H9 (cell line): ENCODE measurements at regions not wholly inside any gene's neighbourhood (a gene's known extent, or its start where the extent isn't known, plus 50 kb on each side); places are given as distances from the start of the nearest gene placed in this dataset.

Experiments
- DNase-seq: peaks from one replicate; pipeline ENCODE4 v3.0.0-alpha.2; 2017
- H2AFZ ChIP-seq: one replicate; pipeline ENCODE4 v1.6.1; 2013; ENCODE audit warnings: mild to moderate bottlenecking, low read length, control low read depth, moderate library complexity
- H2AK5ac ChIP-seq: 2 replicates; pipeline ENCODE4 v1.6.1; 2013; ENCODE audit warnings: low read length, control low read depth, mixed read lengths; ENCODE audit not compliant: insufficient read length
- H2BK120ac ChIP-seq: one replicate; pipeline ENCODE4 v1.6.1; 2013; ENCODE audit warnings: low read depth, mild to moderate bottlenecking, low read length, control low read depth, inconsistent platforms; ENCODE audit not compliant: poor library complexity, severe bottlenecking
- H2BK12ac ChIP-seq: 2 replicates; pipeline ENCODE4 v1.6.1; 2013; ENCODE audit warnings: low read length, control low read depth, mixed read lengths, low read depth; ENCODE audit not compliant: insufficient read length
- H2BK15ac ChIP-seq: 2 replicates; pipeline ENCODE4 v1.6.1; 2013; ENCODE audit warnings: low read depth, low read length, control low read depth
- H2BK20ac ChIP-seq: one replicate; pipeline ENCODE4 v1.6.1; 2013; ENCODE audit warnings: low read depth, mild to moderate bottlenecking, low read length, control low read depth, inconsistent platforms; ENCODE audit not compliant: poor library complexity, severe bottlenecking
- H2BK5ac ChIP-seq: 2 replicates; pipeline ENCODE4 v1.6.1; 2013; ENCODE audit warnings: low read length, control low read depth, mixed read lengths; ENCODE audit not compliant: insufficient read length
- H3K14ac ChIP-seq: 2 replicates; pipeline ENCODE4 v1.6.1; 2013; ENCODE audit warnings: low read length, control low read depth; ENCODE audit not compliant: insufficient read depth
- H3K18ac ChIP-seq: 2 replicates; pipeline ENCODE4 v1.6.1; 2013; ENCODE audit warnings: low read depth, mild to moderate bottlenecking, mixed read lengths, low read length, control low read depth; ENCODE audit not compliant: insufficient read length
- H3K23ac ChIP-seq: 2 replicates; pipeline ENCODE4 v1.6.1; 2013; ENCODE audit warnings: low read length, control low read depth, mixed read lengths, low read depth; ENCODE audit not compliant: insufficient read length
- H3K23me2 ChIP-seq: 2 replicates; pipeline ENCODE4 v1.6.1; 2013; ENCODE audit warnings: low read depth, mild to moderate bottlenecking, mixed read lengths, low read length, control low read depth; ENCODE audit not compliant: insufficient read length, poor library complexity, severe bottlenecking
- H3K27ac ChIP-seq: 2 replicates; pipeline ENCODE4 v1.5.1; 2013; ENCODE audit warnings: low read length, control low read depth, mixed read lengths, low read depth; ENCODE audit not compliant: insufficient read length
- H3K27me3 ChIP-seq: 2 replicates; pipeline ENCODE4 v1.6.1; 2013; ENCODE audit warnings: low read length, control low read depth, inconsistent platforms; ENCODE audit not compliant: insufficient read depth
- H3K4ac ChIP-seq: 2 replicates; pipeline ENCODE4 v1.6.1; 2013; ENCODE audit warnings: low read depth, mild to moderate bottlenecking, control low read depth, inconsistent platforms, low read length, moderate library complexity
- H3K4me1 ChIP-seq: 2 replicates; pipeline ENCODE4 v1.6.1; 2013; ENCODE audit warnings: low read length, control low read depth, inconsistent platforms; ENCODE audit not compliant: insufficient read depth
- H3K4me2 ChIP-seq: 2 replicates; pipeline ENCODE4 v1.6.1; 2013; ENCODE audit warnings: low read length, control low read depth, mixed read lengths; ENCODE audit not compliant: insufficient read length, insufficient read depth
- H3K56ac ChIP-seq: 2 replicates; pipeline ENCODE4 v1.6.1; 2013; ENCODE audit warnings: low read depth, mild to moderate bottlenecking, mixed read lengths, low read length, control low read depth; ENCODE audit not compliant: insufficient read length
- H3K79me1 ChIP-seq: 2 replicates; pipeline ENCODE4 v1.6.1; 2013; ENCODE audit warnings: low read depth, mild to moderate bottlenecking, moderate library complexity, low read length, control low read depth, inconsistent platforms; ENCODE audit not compliant: insufficient read depth, poor library complexity, severe bottlenecking
- H3K79me2 ChIP-seq: 2 replicates; pipeline ENCODE4 v1.6.1; 2013; ENCODE audit warnings: low read length, control low read depth, inconsistent platforms; ENCODE audit not compliant: insufficient read depth
- H3K9ac ChIP-seq: 2 replicates; pipeline ENCODE4 v1.6.1; 2013; ENCODE audit warnings: low read length, control low read depth, mixed read lengths; ENCODE audit not compliant: insufficient read length; ENCODE audit errors: extremely low read depth
- H3K9me3 ChIP-seq: one replicate; pipeline ENCODE4 v1.6.1; 2013; ENCODE audit warnings: low read depth, low read length, inconsistent platforms; ENCODE audit not compliant: control insufficient read depth
- H3T11ph ChIP-seq: one replicate; pipeline ENCODE4 v1.6.1; 2013; ENCODE audit warnings: mild to moderate bottlenecking, low read length, control low read depth, inconsistent platforms
- H4K20me1 ChIP-seq: one replicate; pipeline ENCODE4 v1.6.1; 2013; ENCODE audit not compliant: control insufficient read depth, insufficient read length, insufficient read depth
- H4K5ac ChIP-seq: 2 replicates; pipeline ENCODE4 v1.6.1; 2013; ENCODE audit warnings: low read depth, mild to moderate bottlenecking, mixed read lengths, low read length, control low read depth; ENCODE audit not compliant: insufficient read length
- H4K8ac ChIP-seq: replicated peaks from 2 replicates; pipeline ENCODE4 v1.6.1; 2013; ENCODE audit warnings: low read length, control low read depth, mixed read lengths, low read depth; ENCODE audit not compliant: insufficient read length
- H4K91ac ChIP-seq: 2 replicates; pipeline ENCODE4 v1.6.1; 2013; ENCODE audit warnings: low read depth, mild to moderate bottlenecking, moderate library complexity, mixed read lengths, low read length, control low read depth; ENCODE audit not compliant: insufficient read length
- H3K27ac Mint-ChIP-seq, 3 experiments: 2 replicates in 2 of 3; 3 replicates in 1 of 3; pipeline ENCODE4 v1.8.0; 2020 to 2021; ENCODE audit warnings: mixed read lengths in 3 of 3, mild to moderate bottlenecking in 1 of 3, moderate library complexity in 1 of 3
- H3K27me3 Mint-ChIP-seq: 2 replicates; pipeline ENCODE4 v1.8.0; 2021; ENCODE audit warnings: low read depth, mild to moderate bottlenecking, moderate library complexity, mixed read lengths
- H3K36me3 Mint-ChIP-seq, 3 experiments: 2 replicates in 2 of 3; 3 replicates in 1 of 3; pipeline ENCODE4 v1.8.0; 2020 to 2021; ENCODE audit warnings: low read depth in 3 of 3, mixed read lengths in 3 of 3; ENCODE audit not compliant: insufficient read depth in 1 of 3
- H3K4me1 Mint-ChIP-seq, 2 experiments: 2 replicates each; pipeline ENCODE4 v1.8.0; 2020; ENCODE audit warnings: mixed read lengths in 2 of 2
- H3K4me3 Mint-ChIP-seq, 2 experiments: 2 replicates in 1 of 2; 3 replicates in 1 of 2; pipeline ENCODE4 v1.8.0; 2020 to 2021; ENCODE audit warnings: mild to moderate bottlenecking in 2 of 2, mixed read lengths in 2 of 2, moderate library complexity in 1 of 2
- H3K9me3 Mint-ChIP-seq, 2 experiments: 2 replicates in 1 of 2; 3 replicates in 1 of 2; pipeline ENCODE4 v1.8.0; 2020; ENCODE audit warnings: mild to moderate bottlenecking in 2 of 2, mixed read lengths in 2 of 2, moderate library complexity in 1 of 2
- CTCF ChIP-seq: fragments of 200-600 bp; sonication (generic); conservative IDR thresholded peaks from 3 replicates; pipeline ENCODE4 v1.8.0; 2021; ENCODE audit warnings: antibody characterized with exemption, mild to moderate bottlenecking
- WGBS: extraction: QIAGEN DNeasy Blood & Tissue Kit; methylation state at CpG from one replicate; pipeline ENCODE4 v1.1.7; 2013; ENCODE audit warnings: missing lambda C conversion rate, low lambda C conversion rate, mixed read lengths; ENCODE audit not compliant: insufficient read length; ENCODE audit errors: extremely low coverage; 5-methylcytosine and 5-hydroxymethylcytosine counted together

- no peaks in the 10 kb centered on the region for H4K20me1 ChIP-seq
Measured at GRCh38 chr4:53704329-53704728, 113.0 kb upstream of the LNX1 start.

More at GRCh38 chr4:53704329-53704728, 113.0 kb upstream of the LNX1 start:
- H3K4ac ChIP-seq: no peak overlapping the region
- no peak overlapping the region for H3K9ac ChIP-seq
- Mint-ChIP-seq H3K27me3 (no peaks in the 10 kb centered on the region), H3K4me3 (no peak overlapping the region), H3K9me3 (no peaks in the 10 kb centered on the region), H3K4me1 (peaks cover 10 to 11% of the 10 kb centered on the region in 2 experiments), H3K27ac (no peak overlapping the region), H3K36me3 (no peaks in the 10 kb centered on the region)
- H2BK5ac ChIP-seq: no peak overlapping the region
- no peaks in the 10 kb centered on the region for H3K9me3 ChIP-seq
- no peak for TF ChIP-seq CTCF
- no peak overlapping the region for H3K27ac ChIP-seq
- no peak overlapping the region for H3K18ac ChIP-seq
- WGBS: no CpG with 5 or more reads among the region's 2 CpGs
- H3K27me3 ChIP-seq: no peaks in the 10 kb centered on the region
- no peak for DNase-seq
- no peak overlapping the region for H2BK120ac ChIP-seq
- no peak overlapping the region for H3K23ac ChIP-seq
- H3K4me2 ChIP-seq: no peak overlapping the region
- H2BK15ac ChIP-seq: no peak overlapping the region
- H2BK20ac ChIP-seq: no peak overlapping the region
- no peak overlapping the region for H3K56ac ChIP-seq
- H3T11ph ChIP-seq: no peak overlapping the region
- H2AK5ac ChIP-seq: no peak overlapping the region
- peaks cover 3% of the 10 kb centered on the region; the same call in 1 of the 2 replicates for H3K4me1 ChIP-seq
- H2AFZ ChIP-seq: no peak overlapping the region
- no peak overlapping the region for H4K8ac ChIP-seq
- no peaks in the 10 kb centered on the region for H3K23me2 ChIP-seq
- no peak overlapping the region for H3K14ac ChIP-seq
- H4K91ac ChIP-seq: no peak overlapping the region
- no peaks in the 10 kb centered on the region for H3K79me2 ChIP-seq
- H2BK12ac ChIP-seq: no peak overlapping the region
- H4K5ac ChIP-seq: no peak overlapping the region
- H3K79me1 ChIP-seq: no peaks in the 10 kb centered on the region
